HEK293 (cell line): ENCODE measurements at regions not wholly inside any gene's neighbourhood (a gene's known extent, or its start where the extent isn't known, plus 50 kb on each side); places are given as distances from the start of the nearest gene placed in this dataset.

Source experiments
- CTCF ChIA-PET: fragments of 350-600 bp; formaldehyde crosslinking; extraction: SDS; loops from one replicate; lab custom pipeline; 2021; ENCODE audit warnings: antibody characterized with exemption; lab: Yijun Ruan, JAX
- POLR2A ChIA-PET: fragments of 300-600 bp; formaldehyde crosslinking; extraction: SDS; loops from one replicate; lab custom pipeline; 2020; ENCODE audit warnings: antibody characterized with exemption, inconsistent platforms; lab: Yijun Ruan, JAX
- H3K27ac ChIP-seq: fragments of 200-500 bp; sonication (Bioruptor generic); 2 replicates; pipeline ENCODE4 v1.5.1; 2014; ENCODE audit warnings: low read depth, low read length, control low read depth, inconsistent platforms; ENCODE audit errors: extremely low read depth
- H3K36me3 ChIP-seq, 2 experiments: fragments of 200-500 bp in 1 of 2; sonication (Bioruptor generic) in 1 of 2; 1 replicate in 1 of 2; 2 replicates in 1 of 2; pipeline ENCODE4 v1.5.1; 2014 to 2017; ENCODE audit warnings: inconsistent platforms in 2 of 2, low read length in 2 of 2; ENCODE audit not compliant: control insufficient read depth in 2 of 2, insufficient read depth in 1 of 2
- H3K4me1 ChIP-seq: fragments of 200-500 bp; sonication (Bioruptor generic); 2 replicates; pipeline ENCODE4 v1.5.1; 2014; ENCODE audit warnings: mild to moderate bottlenecking, low read length, inconsistent platforms; ENCODE audit not compliant: control insufficient read depth, insufficient read depth
- H3K4me3 ChIP-seq: 2 replicates; pipeline ENCODE4 v1.5.1; 2011; ENCODE audit warnings: low read depth, mild to moderate bottlenecking, control low read depth, low read length, moderate library complexity
- H3K9me3 ChIP-seq: fragments of 200-500 bp; sonication (Bioruptor generic); 2 replicates; pipeline ENCODE4 v1.5.1; 2014; ENCODE audit warnings: low read depth, low read length, inconsistent platforms; ENCODE audit not compliant: control insufficient read depth, insufficient read depth
- FEZF1 ChIP-seq: fragments of 450-650 bp; formaldehyde crosslinking; IDR thresholded peaks from 2 replicates; pipeline ENCODE4 v1.5.1; 2016; ENCODE audit warnings: missing biosample characterization, missing genetic modification characterization
- HOXC10 ChIP-seq: sonication (generic); formaldehyde crosslinking; IDR thresholded peaks from 2 replicates; pipeline ENCODE4 v1.8.1; 2023; ENCODE audit warnings: mild to moderate bottlenecking, missing genetic modification reagents
- OSR2 ChIP-seq: fragments of 450-650 bp; formaldehyde crosslinking; IDR thresholded peaks from 2 replicates; pipeline ENCODE4 v1.5.1; 2016; ENCODE audit warnings: missing biosample characterization, missing genetic modification characterization
- PRDM1 ChIP-seq: fragments of 450-650 bp; formaldehyde crosslinking; IDR thresholded peaks from 2 replicates; pipeline ENCODE4; 2016; ENCODE audit warnings: missing biosample characterization, missing genetic modification characterization
- SP3 ChIP-seq: fragments of 450-650 bp; formaldehyde crosslinking; IDR thresholded peaks from 2 replicates; pipeline ENCODE4 v1.5.1; 2016; ENCODE audit warnings: missing biosample characterization, missing genetic modification characterization
- ZFHX2 ChIP-seq: fragments of 450-650 bp; formaldehyde crosslinking; conservative IDR thresholded peaks from 2 replicates; pipeline ENCODE4 v1.5.1; 2016; ENCODE audit warnings: missing biosample characterization, missing genetic modification characterization
- ZNF16 ChIP-seq: fragments of 450-650 bp; formaldehyde crosslinking; IDR thresholded peaks from 2 replicates; pipeline ENCODE4 v1.5.1; 2016; ENCODE audit warnings: low read depth, missing biosample characterization, missing genetic modification characterization
- ZNF223 ChIP-seq: fragments of 450-650 bp; formaldehyde crosslinking; IDR thresholded peaks from 2 replicates; pipeline ENCODE4 v1.5.1; 2016; ENCODE audit warnings: missing biosample characterization, missing genetic modification characterization
- ZNF24 ChIP-seq: fragments of 450-650 bp; formaldehyde crosslinking; IDR thresholded peaks from 2 replicates; pipeline ENCODE4 v1.5.1; 2016; ENCODE audit warnings: missing biosample characterization, missing genetic modification characterization
- ZNF302 ChIP-seq: fragments of 450-650 bp; formaldehyde crosslinking; IDR thresholded peaks from 2 replicates; pipeline ENCODE4 v1.5.1; 2016; ENCODE audit warnings: missing biosample characterization, missing genetic modification characterization, low read depth
- ZNF335 ChIP-seq: fragments of 450-650 bp; formaldehyde crosslinking; conservative IDR thresholded peaks from 2 replicates; pipeline ENCODE4 v1.5.1; 2016; ENCODE audit warnings: missing biosample characterization, missing genetic modification characterization
- ZNF423 ChIP-seq: fragments of 450-650 bp; formaldehyde crosslinking; IDR thresholded peaks from 2 replicates; pipeline ENCODE4 v1.5.1; 2016; ENCODE audit warnings: missing biosample characterization, missing genetic modification characterization
- ZNF561 ChIP-seq: fragments of 450-650 bp; IDR thresholded peaks from 2 replicates; pipeline ENCODE4 v1.5.1; 2018; ENCODE audit warnings: missing biosample characterization, missing genetic modification characterization, borderline replicate concordance
- ZNF585B ChIP-seq: fragments of 450-650 bp; formaldehyde crosslinking; IDR thresholded peaks from 2 replicates; pipeline ENCODE4 v1.5.1; 2016; ENCODE audit warnings: missing biosample characterization, missing genetic modification characterization
- ZNF621 ChIP-seq: fragments of 450-650 bp; formaldehyde crosslinking; IDR thresholded peaks from 2 replicates; pipeline ENCODE4 v1.5.1; 2017; ENCODE audit warnings: missing biosample characterization, missing genetic modification characterization
- ZNF623 ChIP-seq: fragments of 450-650 bp; formaldehyde crosslinking; IDR thresholded peaks from 2 replicates; pipeline ENCODE4 v1.5.1; 2016; ENCODE audit warnings: missing biosample characterization, missing genetic modification characterization
- ZNF626 ChIP-seq: fragments of 450-650 bp; sonication (Bioruptor Pico); formaldehyde crosslinking; IDR thresholded peaks from 2 replicates; pipeline ENCODE4 v1.5.1; 2018; ENCODE audit warnings: missing biosample characterization, missing genetic modification characterization, inconsistent platforms
- ZNF701 ChIP-seq: fragments of 450-650 bp; formaldehyde crosslinking; IDR thresholded peaks from 2 replicates; pipeline ENCODE4 v1.5.1; 2016; ENCODE audit warnings: missing biosample characterization, missing genetic modification characterization
- ZNF76 ChIP-seq: fragments of 450-650 bp; formaldehyde crosslinking; IDR thresholded peaks from 2 replicates; pipeline ENCODE4; 2016; ENCODE audit warnings: low read depth, missing biosample characterization, missing genetic modification characterization, borderline replicate concordance
- ZNF768 ChIP-seq: fragments of 450-650 bp; formaldehyde crosslinking; IDR thresholded peaks from 2 replicates; pipeline ENCODE4 v1.5.1; 2018; ENCODE audit warnings: missing biosample characterization, mild to moderate bottlenecking, missing genetic modification characterization
- ZNF776 ChIP-seq: fragments of 450-650 bp; formaldehyde crosslinking; IDR thresholded peaks from 2 replicates; pipeline ENCODE4 v1.5.0; 2017; ENCODE audit warnings: missing biosample characterization, missing genetic modification characterization, borderline replicate concordance
- ZNF792 ChIP-seq: fragments of 450-650 bp; formaldehyde crosslinking; IDR thresholded peaks from 2 replicates; pipeline ENCODE4 v1.5.1; 2016; ENCODE audit warnings: missing biosample characterization, missing genetic modification characterization
- ZNF830 ChIP-seq: fragments of 450-650 bp; IDR thresholded peaks from 2 replicates; pipeline ENCODE4 v1.5.0; 2018; ENCODE audit warnings: missing biosample characterization, missing genetic modification characterization, low read depth, mild to moderate bottlenecking, moderate library complexity
- TF ChIP-seq, protein P1 (sequence below): fragments of 450-650 bp; formaldehyde crosslinking; IDR thresholded peaks from 2 replicates; pipeline ENCODE4 v1.5.1; 2016; ENCODE audit warnings: missing biosample characterization, missing genetic modification characterization
- TF ChIP-seq, protein P2 (sequence below): sonication (generic); formaldehyde crosslinking; IDR thresholded peaks from 2 replicates; pipeline ENCODE4 v1.8.1; 2022; ENCODE audit warnings: mild to moderate bottlenecking, moderate library complexity, missing genetic modification reagents
- TF ChIP-seq, protein P3 (sequence below): fragments of 450-650 bp; formaldehyde crosslinking; IDR thresholded peaks from 2 replicates; pipeline ENCODE4 v1.5.1; 2016; ENCODE audit warnings: missing biosample characterization, missing genetic modification characterization

DNA sequence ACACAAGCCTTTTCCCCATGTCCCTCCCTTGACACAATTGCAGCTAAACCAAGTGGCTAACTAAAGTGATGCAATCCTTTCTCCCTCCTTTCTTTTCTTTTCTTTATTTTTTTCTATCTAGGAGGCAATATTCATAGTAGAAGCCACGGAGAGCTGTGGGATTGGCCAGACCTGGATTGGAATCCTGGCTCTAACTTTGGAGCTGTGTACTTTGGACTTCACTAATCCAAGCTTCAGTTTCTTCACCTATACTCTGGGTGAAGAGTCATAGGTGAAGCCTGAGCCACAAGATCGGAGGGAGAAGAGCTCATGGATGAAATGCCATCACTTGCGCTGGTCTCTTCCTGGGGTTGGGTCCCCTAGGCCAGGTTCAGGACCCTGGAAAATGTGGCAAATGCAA lies 177.2 kb downstream of the IRX5 start (continued):
- TF ChIP-seq ZNF701 (tag by site-specific recombination) (no peak), ZNF830 (tag by site-specific recombination) (no peak), ZNF585B (tag by site-specific recombination) (no peak), PRDM1 (tag by site-specific recombination) (no peak), ZNF561 (tag by site-specific recombination) (no peak), SP3 (tag by site-specific recombination) (no peak), ZFHX2 (tag by site-specific recombination) (no peak), OSR2 (no peak), ZNF626 (tag by site-specific recombination) (no peak), ZNF302 (no peak), ZNF335 (tag by site-specific recombination) (no peak)
- TF ChIP-seq, protein P1, sequence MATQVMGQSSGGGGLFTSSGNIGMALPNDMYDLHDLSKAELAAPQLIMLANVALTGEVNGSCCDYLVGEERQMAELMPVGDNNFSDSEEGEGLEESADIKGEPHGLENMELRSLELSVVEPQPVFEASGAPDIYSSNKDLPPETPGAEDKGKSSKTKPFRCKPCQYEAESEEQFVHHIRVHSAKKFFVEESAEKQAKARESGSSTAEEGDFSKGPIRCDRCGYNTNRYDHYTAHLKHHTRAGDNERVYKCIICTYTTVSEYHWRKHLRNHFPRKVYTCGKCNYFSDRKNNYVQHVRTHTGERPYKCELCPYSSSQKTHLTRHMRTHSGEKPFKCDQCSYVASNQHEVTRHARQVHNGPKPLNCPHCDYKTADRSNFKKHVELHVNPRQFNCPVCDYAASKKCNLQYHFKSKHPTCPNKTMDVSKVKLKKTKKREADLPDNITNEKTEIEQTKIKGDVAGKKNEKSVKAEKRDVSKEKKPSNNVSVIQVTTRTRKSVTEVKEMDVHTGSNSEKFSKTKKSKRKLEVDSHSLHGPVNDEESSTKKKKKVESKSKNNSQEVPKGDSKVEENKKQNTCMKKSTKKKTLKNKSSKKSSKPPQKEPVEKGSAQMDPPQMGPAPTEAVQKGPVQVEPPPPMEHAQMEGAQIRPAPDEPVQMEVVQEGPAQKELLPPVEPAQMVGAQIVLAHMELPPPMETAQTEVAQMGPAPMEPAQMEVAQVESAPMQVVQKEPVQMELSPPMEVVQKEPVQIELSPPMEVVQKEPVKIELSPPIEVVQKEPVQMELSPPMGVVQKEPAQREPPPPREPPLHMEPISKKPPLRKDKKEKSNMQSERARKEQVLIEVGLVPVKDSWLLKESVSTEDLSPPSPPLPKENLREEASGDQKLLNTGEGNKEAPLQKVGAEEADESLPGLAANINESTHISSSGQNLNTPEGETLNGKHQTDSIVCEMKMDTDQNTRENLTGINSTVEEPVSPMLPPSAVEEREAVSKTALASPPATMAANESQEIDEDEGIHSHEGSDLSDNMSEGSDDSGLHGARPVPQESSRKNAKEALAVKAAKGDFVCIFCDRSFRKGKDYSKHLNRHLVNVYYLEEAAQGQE (tag by site-specific recombination), result no peak
- TF ChIP-seq, protein P2, sequence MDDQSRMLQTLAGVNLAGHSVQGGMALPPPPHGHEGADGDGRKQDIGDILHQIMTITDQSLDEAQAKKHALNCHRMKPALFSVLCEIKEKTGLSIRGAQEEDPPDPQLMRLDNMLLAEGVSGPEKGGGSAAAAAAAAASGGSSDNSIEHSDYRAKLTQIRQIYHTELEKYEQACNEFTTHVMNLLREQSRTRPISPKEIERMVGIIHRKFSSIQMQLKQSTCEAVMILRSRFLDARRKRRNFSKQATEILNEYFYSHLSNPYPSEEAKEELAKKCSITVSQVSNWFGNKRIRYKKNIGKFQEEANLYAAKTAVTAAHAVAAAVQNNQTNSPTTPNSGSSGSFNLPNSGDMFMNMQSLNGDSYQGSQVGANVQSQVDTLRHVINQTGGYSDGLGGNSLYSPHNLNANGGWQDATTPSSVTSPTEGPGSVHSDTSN, result no peak

DNA sequence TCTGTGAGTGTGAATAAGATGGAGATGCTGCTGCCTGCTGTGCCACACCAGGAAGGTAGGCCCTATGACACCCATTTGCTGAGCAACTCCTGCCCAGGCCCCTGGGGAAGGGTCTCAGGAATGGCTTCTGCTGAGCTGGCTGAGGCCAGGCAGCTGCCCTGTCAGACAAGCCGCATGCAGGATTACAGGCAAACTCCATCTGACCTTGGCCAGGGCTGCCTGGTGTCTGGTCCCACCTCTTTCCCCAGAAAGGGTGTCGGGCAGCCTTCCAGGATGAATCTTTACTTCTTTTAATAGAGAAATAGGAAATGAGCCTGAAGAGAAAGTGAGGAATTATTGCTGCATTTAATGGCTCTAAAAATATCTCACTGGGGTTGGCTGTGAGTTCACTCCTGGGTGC lies 182.5 kb downstream of the IRX5 start:
- CTCF ChIA-PET, result interaction anchor here (1.1 to 1.2 kb wide), 2 partner anchors 78 to 258 kb away, joined by 3 to 6 read pairs; no protein-coding TSS in a partner anchor
- H3K4me1 ChIP-seq, result no peaks in the 10 kb centered on the region
- H3K9me3 ChIP-seq, result no peaks in the 10 kb centered on the region
- no peak overlapping the region for H3K27ac ChIP-seq
- no peak overlapping the region for H3K4me3 ChIP-seq
- POLR2A ChIA-PET, result no interaction called here
- H3K36me3 ChIP-seq, result no peaks in the 10 kb centered on the region
- no peak for TF ChIP-seq HOXC10 (CRISPR knock-in tag)

DNA sequence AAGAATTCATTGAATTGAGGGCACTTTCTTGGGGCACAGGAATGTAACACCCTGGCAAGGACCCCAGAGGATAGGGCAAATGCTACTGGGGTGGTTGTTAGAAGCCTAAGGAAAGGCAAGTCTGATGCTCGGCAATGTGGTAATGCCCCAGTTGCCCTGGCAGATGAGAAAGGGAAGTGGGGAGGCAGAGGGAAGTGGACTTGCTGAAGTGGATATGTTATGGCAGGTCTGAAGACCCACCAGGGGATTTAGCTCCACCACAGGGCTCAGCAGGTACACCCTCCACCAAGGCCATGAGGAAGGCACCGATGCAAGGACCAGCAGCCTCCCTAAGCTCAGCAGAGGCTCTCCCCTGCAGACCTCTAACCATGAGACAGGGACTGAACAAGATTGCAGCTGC lies 184.8 kb downstream of the IRX5 start:
- POLR2A ChIA-PET, result no interaction called here
- no peaks in the 10 kb centered on the region for H3K36me3 ChIP-seq
- H3K4me3 ChIP-seq, result no peak overlapping the region
- TF ChIP-seq ZNF16 (no peak), ZNF768 (tag by site-specific recombination) (no peak), ZNF76 (tag by site-specific recombination) (no peak), ZNF223 (no peak), ZNF423 (no peak), ZNF776 (tag by site-specific recombination) (no peak), ZNF792 (tag by site-specific recombination) (no peak), ZNF621 (tag by site-specific recombination) (no peak), FEZF1 (tag by site-specific recombination) (no peak), ZNF623 (no peak), ZNF24 (no peak)
- TF ChIP-seq, protein P3, sequence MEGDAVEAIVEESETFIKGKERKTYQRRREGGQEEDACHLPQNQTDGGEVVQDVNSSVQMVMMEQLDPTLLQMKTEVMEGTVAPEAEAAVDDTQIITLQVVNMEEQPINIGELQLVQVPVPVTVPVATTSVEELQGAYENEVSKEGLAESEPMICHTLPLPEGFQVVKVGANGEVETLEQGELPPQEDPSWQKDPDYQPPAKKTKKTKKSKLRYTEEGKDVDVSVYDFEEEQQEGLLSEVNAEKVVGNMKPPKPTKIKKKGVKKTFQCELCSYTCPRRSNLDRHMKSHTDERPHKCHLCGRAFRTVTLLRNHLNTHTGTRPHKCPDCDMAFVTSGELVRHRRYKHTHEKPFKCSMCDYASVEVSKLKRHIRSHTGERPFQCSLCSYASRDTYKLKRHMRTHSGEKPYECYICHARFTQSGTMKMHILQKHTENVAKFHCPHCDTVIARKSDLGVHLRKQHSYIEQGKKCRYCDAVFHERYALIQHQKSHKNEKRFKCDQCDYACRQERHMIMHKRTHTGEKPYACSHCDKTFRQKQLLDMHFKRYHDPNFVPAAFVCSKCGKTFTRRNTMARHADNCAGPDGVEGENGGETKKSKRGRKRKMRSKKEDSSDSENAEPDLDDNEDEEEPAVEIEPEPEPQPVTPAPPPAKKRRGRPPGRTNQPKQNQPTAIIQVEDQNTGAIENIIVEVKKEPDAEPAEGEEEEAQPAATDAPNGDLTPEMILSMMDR (tag by site-specific recombination), result no peak
- no peak overlapping the region for H3K27ac ChIP-seq
- CTCF ChIA-PET, result no interaction called here
- no peaks in the 10 kb centered on the region for H3K9me3 ChIP-seq
- H3K4me1 ChIP-seq, result no peaks in the 10 kb centered on the region
